Prostate gland (tissue), 2 donors: ENCODE measurements at regions not wholly inside any gene's neighbourhood (a gene's known extent, or its start where the extent isn't known, plus 50 kb on each side); places are given as distances from the start of the nearest gene placed in this dataset.
A peak's percentile ranks its signal among the peaks of the same experiment; 100 is the strongest.

Source experiments
- DNase-seq: peaks from one replicate; pipeline ENCODE4 v3.0.0-alpha.2; 2019; ENCODE audit warnings: low spot score
- H3K27ac ChIP-seq, 2 donors: fragments of 200-600 bp; sonication (generic); 2 replicates each; pipeline ENCODE4 v1.5.1; 2017 to 2019
- H3K27me3 ChIP-seq: fragments of 200-600 bp; sonication (generic); replicated peaks from 2 replicates; pipeline ENCODE4 v1.5.1; 2019; ENCODE audit not compliant: insufficient read depth
- H3K36me3 ChIP-seq, 2 donors: fragments of 200-600 bp; sonication (generic); 1 replicate in 1 of 2; 2 replicates in 1 of 2; pipeline versions ENCODE4 v1.5.1 to v1.8.1; 2017 to 2019
- H3K4me1 ChIP-seq: fragments of 200-600 bp; sonication (generic); replicated peaks from 2 replicates; pipeline ENCODE4 v1.5.1; 2019
- H3K4me3 ChIP-seq, 2 donors: fragments of 200-600 bp; sonication (generic); 2 replicates each; pipeline ENCODE4 v1.5.1; 2017 to 2019
- H3K9me3 ChIP-seq: fragments of 200-600 bp; sonication (generic); 2 replicates; pipeline ENCODE4 v1.5.1; 2017
- CTCF ChIP-seq, 4 experiments: fragments of 200-600 bp in 2 of 4; fragments of 450-650 bp in 2 of 4; sonication (generic) in 2 of 4; IDR thresholded peaks; 1 replicate in 3 of 4; 2 replicates in 1 of 4; pipeline ENCODE4 v1.5.1; 2016 to 2019; ENCODE audit warnings: antibody characterized with exemption in 4 of 4, mild to moderate bottlenecking in 2 of 4, moderate library complexity in 2 of 4
- POLR2A ChIP-seq: fragments of 450-650 bp; IDR thresholded peaks from one replicate; pipeline ENCODE4 v1.6.1; 2016; ENCODE audit warnings: antibody characterized with exemption, mild to moderate bottlenecking
- POLR2AphosphoS5 ChIP-seq: sonication (generic); formaldehyde crosslinking; IDR thresholded peaks from one replicate; pipeline ENCODE4 v1.6.1; 2017; ENCODE audit warnings: antibody characterized with exemption
- WGBS: methylation state at CpG from one replicate; pipeline ENCODE4 v1.1.5; 2018; 5-methylcytosine and 5-hydroxymethylcytosine counted together
- intact Hi-C: fragments of 100-400 bp; cut with DNase I; formaldehyde crosslinking; loops from one replicate; pipeline ENCODE4 v1.14.2; 2022

- no peak overlapping the region for H3K4me3 ChIP-seq
- WGBS, result 70% methylated on average over 2 of the region's 2 CpGs
- TF ChIP-seq CTCF (IDR thresholded peaks at IDR 0.05), result no peak
- no peak for TF ChIP-seq POLR2AphosphoS5
- TF ChIP-seq POLR2A, result no peak
- H3K36me3 ChIP-seq, result no peaks in the 10 kb centered on the region
- no peaks in the 10 kb centered on the region for H3K9me3 ChIP-seq
- no peak overlapping the region for H3K27ac ChIP-seq
- intact Hi-C loops, result no loop called here
- H3K4me1 ChIP-seq, result no peaks in the 10 kb centered on the region
- DNase-seq, result no peak
- H3K27me3 ChIP-seq, result no peaks in the 10 kb centered on the region
Observed at GRCh38 chr16:73746554-73746953, 550.1 kb upstream of the PSMD7 start.

- H3K36me3 ChIP-seq, result no peaks in the 10 kb centered on the region
- no peak overlapping the region for H3K4me3 ChIP-seq
- TF ChIP-seq POLR2A, result no peak
- TF ChIP-seq POLR2AphosphoS5, result no peak
- peak in 1 of 4 experiments; percentile 8 for TF ChIP-seq CTCF (IDR thresholded peaks at IDR 0.05)
- no peak overlapping the region for H3K27ac ChIP-seq
- H3K4me1 ChIP-seq, result no peaks in the 10 kb centered on the region
- intact Hi-C loops, result no loop called here
- no peaks in the 10 kb centered on the region for H3K9me3 ChIP-seq
- H3K27me3 ChIP-seq, result no peaks in the 10 kb centered on the region
- 85% methylated on average over 11 of the region's 11 CpGs for WGBS
- no peak for DNase-seq
Observed at GRCh38 chr16:73743665-73744496, 552.7 kb upstream of the PSMD7 start.

GRCh38 chr16:73739049-73739769, 557.4 kb upstream of the PSMD7 start:
- intact Hi-C loops, result no loop called here
- DNase-seq, result no peak
- TF ChIP-seq POLR2A, result no peak
- TF ChIP-seq POLR2AphosphoS5, result no peak
- no peak for TF ChIP-seq CTCF (IDR thresholded peaks at IDR 0.05)
- Histone ChIP-seq H3K4me1 (no peaks in the 10 kb centered on the region), H3K4me3 (no peak overlapping the region), H3K36me3 (no peaks in the 10 kb centered on the region), H3K27ac (no peak overlapping the region), H3K27me3 (no peaks in the 10 kb centered on the region), H3K9me3 (no peaks in the 10 kb centered on the region)
- 88% methylated on average over 4 of the region's 4 CpGs for WGBS

DNA sequence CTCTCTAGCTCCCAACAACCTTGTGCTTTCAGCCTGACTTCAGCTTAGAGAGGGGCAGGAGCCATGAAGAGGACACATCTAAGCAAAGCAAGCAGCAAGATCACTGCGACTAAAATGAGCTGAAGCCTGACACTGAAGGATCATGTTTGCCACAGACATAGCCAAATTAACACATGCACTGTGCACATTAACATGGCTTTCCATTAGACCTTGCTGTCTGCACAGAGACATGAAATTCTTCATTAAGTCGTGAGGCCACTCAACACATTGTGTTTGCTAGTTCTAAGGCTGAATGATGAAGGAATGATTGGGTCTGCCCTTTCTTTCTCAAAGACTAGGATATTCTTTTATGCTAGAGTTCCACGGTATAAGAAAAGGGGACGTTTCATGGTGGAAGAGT, 558.3 kb upstream of the PSMD7 start:
- H3K9me3 ChIP-seq, result no peaks in the 10 kb centered on the region
- H3K27ac ChIP-seq, result no peak overlapping the region
- WGBS, result 89% methylated on average over 4 of the region's 4 CpGs
- no peaks in the 10 kb centered on the region for H3K27me3 ChIP-seq
- intact Hi-C loops, result no loop called here
- DNase-seq, result no peak
- H3K36me3 ChIP-seq, result no peaks in the 10 kb centered on the region
- TF ChIP-seq POLR2A, result no peak
- no peak for TF ChIP-seq POLR2AphosphoS5
- no peak for TF ChIP-seq CTCF (IDR thresholded peaks at IDR 0.05)
- H3K4me1 ChIP-seq, result no peaks in the 10 kb centered on the region
- no peak overlapping the region for H3K4me3 ChIP-seq

GRCh38 chr16:73737637-73738036, 559.0 kb upstream of the PSMD7 start:
- Histone ChIP-seq H3K27me3 (no peaks in the 10 kb centered on the region), H3K9me3 (no peaks in the 10 kb centered on the region), H3K4me3 (no peak overlapping the region), H3K36me3 (no peaks in the 10 kb centered on the region), H3K4me1 (no peaks in the 10 kb centered on the region), H3K27ac (no peak overlapping the region)
- DNase-seq, result no peak
- TF ChIP-seq POLR2AphosphoS5, result no peak
- TF ChIP-seq CTCF (IDR thresholded peaks at IDR 0.05), result no peak
- TF ChIP-seq POLR2A, result no peak
- intact Hi-C loops, result no loop called here
- 63% methylated on average over 3 of the region's 3 CpGs for WGBS
